ENCODE measurements at regions not wholly inside any gene's neighbourhood (a gene's known extent, or its start where the extent isn't known, plus 50 kb on each side); places are given as distances from the start of the nearest gene placed in this dataset.

GRCh38 chr12:58761308-58761707, 159.0 kb downstream of the LRIG3 start:
- Mint-ChIP-seq H3K27me3 (ENCODE audit: low read depth in 3 of 3) (no peaks in the 10 kb centered on the region), H3K27ac (no peak overlapping the region), H3K4me3 (no peak overlapping the region), H3K36me3 (no peaks in the 10 kb centered on the region), H3K4me1 (no peaks in the 10 kb centered on the region), H3K9me3 (peaks cover 0 to 4% (median 2%) of the 10 kb centered on the region in 7 donors)
- H3K9ac ChIP-seq (ENCODE audit: insufficient read depth, low read length, poor library complexity, severe bottlenecking), result no peak overlapping the region
- H3K27me3 ChIP-seq (ENCODE audit: control insufficient read depth in 2 of 2, insufficient read depth in 2 of 2, low read length in 2 of 2), result no peaks in the 10 kb centered on the region
- intact Hi-C loops (cut with micrococcal nuclease), result no loop called here
- no peak overlapping the region for H3K27ac ChIP-seq (ENCODE audit: low read depth in 1 of 2, low read length in 2 of 2)
- no peak overlapping the region for H2AFZ ChIP-seq (ENCODE audit: insufficient read depth, low read depth, low read length, poor library complexity, severe bottlenecking)
- no peaks in the 10 kb centered on the region for H3K36me3 ChIP-seq (replicated peaks in 1 of 2; ENCODE audit: control insufficient read depth in 1 of 2, insufficient read depth in 2 of 2, low read length in 2 of 2)
- H3K79me2 ChIP-seq (ENCODE audit: insufficient read depth, low read length), result no peaks in the 10 kb centered on the region
- no peak overlapping the region for H3K4me3 ChIP-seq (replicated peaks in 1 of 3; ENCODE audit: low read depth in 2 of 3, low read length in 3 of 3)
- no peaks in the 10 kb centered on the region for H3K4me1 ChIP-seq (ENCODE audit: control insufficient read depth in 1 of 2, insufficient read depth in 2 of 2, low read length in 2 of 2)
- peaks cover 0 to 3% of the 10 kb centered on the region in 2 donors for H3K9me3 ChIP-seq (replicated peaks in 1 of 2; ENCODE audit: control insufficient read depth in 1 of 2, insufficient read depth in 1 of 2, low read length in 2 of 2)
- no peaks in the 10 kb centered on the region for H4K20me1 ChIP-seq (ENCODE audit: insufficient read depth, low read length)
- DNase-seq, result no peak
- no peak overlapping the region for H3K4me2 ChIP-seq (replicated peaks; ENCODE audit: extremely low read depth, low read length, poor library complexity, severe bottlenecking)
- TF ChIP-seq CTCF (IDR thresholded peaks at IDR 0.05), result no peak
- WGBS (ENCODE audit: insufficient coverage), result 100% methylated on average over 1 of the region's 1 CpG

- no peaks in the 10 kb centered on the region for H3K36me3 Mint-ChIP-seq
- Histone ChIP-seq H3K79me2 (ENCODE audit: insufficient read depth, low read length) (no peaks in the 10 kb centered on the region), H4K20me1 (ENCODE audit: insufficient read depth, low read length) (no peaks in the 10 kb centered on the region), H3K9ac (ENCODE audit: insufficient read depth, low read length, poor library complexity, severe bottlenecking) (no peak overlapping the region), H3K27me3 (ENCODE audit: control insufficient read depth in 2 of 2, insufficient read depth in 2 of 2, low read length in 2 of 2) (no peaks in the 10 kb centered on the region), H3K36me3 (replicated peaks in 1 of 2; ENCODE audit: control insufficient read depth in 1 of 2, insufficient read depth in 2 of 2, low read length in 2 of 2) (no peaks in the 10 kb centered on the region), H2AFZ (ENCODE audit: insufficient read depth, low read depth, low read length, poor library complexity, severe bottlenecking) (no peak overlapping the region), H3K4me1 (ENCODE audit: control insufficient read depth in 1 of 2, insufficient read depth in 2 of 2, low read length in 2 of 2) (no peaks in the 10 kb centered on the region), H3K9me3 (replicated peaks in 1 of 2; ENCODE audit: control insufficient read depth in 1 of 2, insufficient read depth in 1 of 2, low read length in 2 of 2) (peaks cover 3 to 10% of the 10 kb centered on the region in 2 donors), H3K4me3 (replicated peaks in 1 of 3; ENCODE audit: low read depth in 2 of 3, low read length in 3 of 3) (no peak overlapping the region), H3K4me2 (replicated peaks; ENCODE audit: extremely low read depth, low read length, poor library complexity, severe bottlenecking) (no peak overlapping the region), H3K27ac (ENCODE audit: low read depth in 1 of 2, low read length in 2 of 2) (no peak overlapping the region)
- no peak overlapping the region for H3K27ac Mint-ChIP-seq
- no peak overlapping the region for H3K4me3 Mint-ChIP-seq
- DNase-seq, result no peak
- no peak for TF ChIP-seq CTCF (IDR thresholded peaks at IDR 0.05)
- no peaks in the 10 kb centered on the region for H3K27me3 Mint-ChIP-seq (ENCODE audit: low read depth in 3 of 3)
- H3K4me1 Mint-ChIP-seq, result no peaks in the 10 kb centered on the region
- intact Hi-C loops (cut with micrococcal nuclease), result no loop called here
- WGBS (ENCODE audit: insufficient coverage), result no CpG with 5 or more reads among the region's 6 CpGs
- peaks cover 0 to 6% (median 3%) of the 10 kb centered on the region in 7 donors for H3K9me3 Mint-ChIP-seq
Measured at GRCh38 chr12:58764100-58764953, 156.0 kb downstream of the LRIG3 start.

All from CD14-positive monocyte (primary cell).